Vagina (tissue), 2 donors: ENCODE measurements at regions not wholly inside any gene's neighbourhood (a gene's known extent, or its start where the extent isn't known, plus 50 kb on each side); places are given as distances from the start of the nearest gene placed in this dataset.
A peak's percentile ranks its signal among the peaks of the same experiment; 100 is the strongest.

Experiments
- DNase-seq, 2 donors: peaks; one replicate each; pipeline ENCODE4 v3.0.0-alpha.2; 2017; ENCODE audit errors: extremely low spot score in 2 of 2
- H3K27ac ChIP-seq: fragments of 200-600 bp; sonication (generic); one replicate; pipeline ENCODE4 v1.5.1; 2019
- H3K27me3 ChIP-seq: fragments of 200-600 bp; sonication (generic); one replicate; pipeline ENCODE4 v1.5.1; 2019
- H3K36me3 ChIP-seq, 2 donors: fragments of 200-600 bp; sonication (generic); one replicate each; pipeline ENCODE4 v1.5.1; 2017 to 2019
- H3K4me1 ChIP-seq: fragments of 200-600 bp; sonication (generic); one replicate; pipeline ENCODE4 v1.5.1; 2019
- H3K4me3 ChIP-seq, 2 donors: fragments of 200-600 bp; sonication (generic); 1 replicate in 1 of 2; 2 replicates in 1 of 2; pipeline ENCODE4 v1.5.1; 2016 to 2019
- H3K9me3 ChIP-seq: fragments of 200-600 bp; sonication (generic); one replicate; pipeline ENCODE4 v1.5.1; 2019
- POLR2A ChIP-seq, 2 donors: fragments of 450-650 bp; IDR thresholded peaks; one replicate each; pipeline ENCODE4 v1.6.1; 2017; ENCODE audit warnings: antibody characterized with exemption in 2 of 2, mild to moderate bottlenecking in 2 of 2, moderate library complexity in 2 of 2
- POLR2AphosphoS5 ChIP-seq, 2 donors: sonication (generic); formaldehyde crosslinking; IDR thresholded peaks; one replicate each; pipeline ENCODE4 v1.9.0; 2017; ENCODE audit warnings: antibody characterized with exemption in 2 of 2, mild to moderate bottlenecking in 2 of 2, low read depth in 1 of 2; ENCODE audit not compliant: insufficient read depth in 1 of 2
- intact Hi-C: fragments of 100-400 bp; cut with DNase I; formaldehyde crosslinking; loops from one replicate; pipeline ENCODE4 v1.15.1; 2023
- TF ChIP-seq, protein P1 (sequence below), 3 experiments: fragments of 450-650 bp in 2 of 3; fragments of 200-600 bp in 1 of 3; sonication (generic) in 1 of 3; IDR thresholded peaks; one replicate each; pipeline ENCODE4 v1.5.1; 2017 to 2019; ENCODE audit warnings: antibody characterized with exemption in 3 of 3, mild to moderate bottlenecking in 2 of 3, moderate library complexity in 2 of 3

DNA sequence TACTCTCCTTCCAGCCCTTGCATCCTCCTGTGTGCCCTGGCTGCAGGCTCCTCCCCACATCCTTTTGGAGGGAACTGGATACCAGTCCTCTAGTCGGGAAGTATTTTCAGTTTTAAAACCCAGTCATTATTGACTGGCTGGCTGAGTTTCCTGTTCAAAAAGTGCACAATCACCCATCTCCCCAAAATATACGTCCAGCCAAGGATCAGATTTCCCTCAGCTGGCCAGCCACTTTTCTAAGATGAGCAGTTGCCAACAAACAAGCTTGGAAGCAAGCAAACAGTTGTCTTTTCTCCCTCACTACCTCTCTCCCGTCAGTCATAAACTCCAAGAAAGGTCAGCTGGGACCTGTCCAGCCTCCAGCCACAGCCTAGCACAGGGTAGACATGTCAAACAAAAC lies 147.7 kb upstream of the GALNT15 start:
- TF ChIP-seq, protein P1, sequence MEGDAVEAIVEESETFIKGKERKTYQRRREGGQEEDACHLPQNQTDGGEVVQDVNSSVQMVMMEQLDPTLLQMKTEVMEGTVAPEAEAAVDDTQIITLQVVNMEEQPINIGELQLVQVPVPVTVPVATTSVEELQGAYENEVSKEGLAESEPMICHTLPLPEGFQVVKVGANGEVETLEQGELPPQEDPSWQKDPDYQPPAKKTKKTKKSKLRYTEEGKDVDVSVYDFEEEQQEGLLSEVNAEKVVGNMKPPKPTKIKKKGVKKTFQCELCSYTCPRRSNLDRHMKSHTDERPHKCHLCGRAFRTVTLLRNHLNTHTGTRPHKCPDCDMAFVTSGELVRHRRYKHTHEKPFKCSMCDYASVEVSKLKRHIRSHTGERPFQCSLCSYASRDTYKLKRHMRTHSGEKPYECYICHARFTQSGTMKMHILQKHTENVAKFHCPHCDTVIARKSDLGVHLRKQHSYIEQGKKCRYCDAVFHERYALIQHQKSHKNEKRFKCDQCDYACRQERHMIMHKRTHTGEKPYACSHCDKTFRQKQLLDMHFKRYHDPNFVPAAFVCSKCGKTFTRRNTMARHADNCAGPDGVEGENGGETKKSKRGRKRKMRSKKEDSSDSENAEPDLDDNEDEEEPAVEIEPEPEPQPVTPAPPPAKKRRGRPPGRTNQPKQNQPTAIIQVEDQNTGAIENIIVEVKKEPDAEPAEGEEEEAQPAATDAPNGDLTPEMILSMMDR (IDR thresholded peaks at IDR 0.05), result no peak
- TF ChIP-seq POLR2AphosphoS5 (IDR thresholded peaks at IDR 0.05; ENCODE audit: insufficient read depth in 1 of 2, low read depth in 1 of 2), result no peak
- no peak for TF ChIP-seq POLR2A (IDR thresholded peaks at IDR 0.05)
- Histone ChIP-seq H3K4me3 (no peak overlapping the region), H3K4me1 (no peaks in the 10 kb centered on the region), H3K27me3 (no peaks in the 10 kb centered on the region), H3K9me3 (no peaks in the 10 kb centered on the region), H3K27ac (no peak overlapping the region), H3K36me3 (no peaks in the 10 kb centered on the region)
- no peak for DNase-seq
- intact Hi-C loops, result no loop called here

GRCh38 chr3:16028604-16029003 lies 145.9 kb upstream of the GALNT15 start:
- no peaks in the 10 kb centered on the region for H3K9me3 ChIP-seq
- H3K27ac ChIP-seq, result no peak overlapping the region
- no peaks in the 10 kb centered on the region for H3K4me1 ChIP-seq
- H3K4me3 ChIP-seq, result no peak overlapping the region
- no peaks in the 10 kb centered on the region for H3K27me3 ChIP-seq
- H3K36me3 ChIP-seq, result no peaks in the 10 kb centered on the region
- TF ChIP-seq POLR2AphosphoS5 (IDR thresholded peaks at IDR 0.05; ENCODE audit: insufficient read depth in 1 of 2, low read depth in 1 of 2), result no peak
- TF ChIP-seq POLR2A (IDR thresholded peaks at IDR 0.05), result no peak
- TF ChIP-seq, protein P1 (IDR thresholded peaks at IDR 0.05), result no peak
- no peak for DNase-seq
- intact Hi-C loops, result no loop called here

GRCh38 chr3:16030342-16030741 lies 144.1 kb upstream of the GALNT15 start:
- no peaks in the 10 kb centered on the region for H3K9me3 ChIP-seq
- no peaks in the 10 kb centered on the region for H3K4me1 ChIP-seq
- H3K27ac ChIP-seq, result no peak overlapping the region
- H3K4me3 ChIP-seq, result no peak overlapping the region
- no peak for TF ChIP-seq POLR2A (IDR thresholded peaks at IDR 0.05)
- TF ChIP-seq, protein P1 (IDR thresholded peaks at IDR 0.05), result no peak
- TF ChIP-seq POLR2AphosphoS5 (IDR thresholded peaks at IDR 0.05; ENCODE audit: insufficient read depth in 1 of 2, low read depth in 1 of 2), result no peak
- no peaks in the 10 kb centered on the region for H3K27me3 ChIP-seq
- DNase-seq, result no peak
- no peaks in the 10 kb centered on the region for H3K36me3 ChIP-seq
- intact Hi-C loops, result no loop called here

GRCh38 chr3:16031434-16031833 lies 143.0 kb upstream of the GALNT15 start:
- no peak for TF ChIP-seq POLR2A (IDR thresholded peaks at IDR 0.05)

DNA sequence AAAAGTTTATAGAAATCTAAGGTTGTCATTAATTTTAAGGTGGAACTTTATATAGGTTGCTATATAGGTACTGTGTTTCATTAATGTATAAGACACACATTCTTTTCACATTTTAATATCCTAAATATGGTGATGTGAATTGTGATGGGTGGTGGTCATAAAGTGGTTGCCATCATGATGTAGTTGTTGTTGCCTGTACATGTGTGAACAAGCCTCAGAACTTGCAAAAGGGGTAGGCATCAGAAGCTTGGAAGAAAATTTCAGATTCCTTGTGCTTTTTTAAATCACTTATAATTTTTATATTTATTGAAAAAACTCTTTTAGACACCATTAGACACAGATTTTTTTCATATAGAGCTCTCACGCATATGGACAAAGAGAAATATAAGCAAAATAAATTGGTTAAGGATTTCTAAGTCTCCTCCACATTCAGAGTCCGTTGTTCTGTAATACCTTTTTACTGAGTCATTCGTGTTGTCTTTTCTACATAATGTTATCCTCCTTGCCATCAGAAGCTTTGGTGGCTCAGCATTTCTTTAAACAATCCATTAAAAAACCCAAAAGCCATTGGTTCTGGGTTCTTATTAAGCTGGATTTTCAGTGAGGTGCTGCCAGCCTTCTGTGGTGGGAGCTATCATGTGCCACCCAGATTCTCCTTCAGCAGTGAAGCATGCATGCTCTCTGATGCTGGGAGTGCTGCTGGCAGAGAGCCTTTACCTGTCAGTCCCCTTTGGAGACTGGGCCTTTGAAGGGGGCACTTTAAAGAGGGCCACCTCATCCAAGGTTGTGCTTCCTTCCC lies 140.4 kb upstream of the GALNT15 start:
- intact Hi-C loops, result no loop called here
- Histone ChIP-seq H3K4me3 (no peak overlapping the region), H3K4me1 (no peaks in the 10 kb centered on the region), H3K36me3 (no peaks in the 10 kb centered on the region), H3K9me3 (no peaks in the 10 kb centered on the region), H3K27me3 (no peaks in the 10 kb centered on the region), H3K27ac (peak overlapping the region; percentile 66)
- DNase-seq, result no peak
- no peak for TF ChIP-seq POLR2AphosphoS5 (IDR thresholded peaks at IDR 0.05; ENCODE audit: insufficient read depth in 1 of 2, low read depth in 1 of 2)
- no peak for TF ChIP-seq POLR2A (IDR thresholded peaks at IDR 0.05)
- TF ChIP-seq, protein P1 (IDR thresholded peaks at IDR 0.05), result no peak

More at GRCh38 chr3:16031434-16031833, 143.0 kb upstream of the GALNT15 start:
- H3K9me3 ChIP-seq, result no peaks in the 10 kb centered on the region
- no peak overlapping the region for H3K4me3 ChIP-seq
- intact Hi-C loops, result no loop called here
- H3K4me1 ChIP-seq, result no peaks in the 10 kb centered on the region
- no peaks in the 10 kb centered on the region for H3K27me3 ChIP-seq
- DNase-seq, result no peak
- no peak overlapping the region for H3K27ac ChIP-seq
- H3K36me3 ChIP-seq, result no peaks in the 10 kb centered on the region
